GM21360 (cell line): ENCODE measurements at regions not wholly inside any gene's neighbourhood (a gene's known extent, or its start where the extent isn't known, plus 50 kb on each side); places are given as distances from the start of the nearest gene placed in this dataset.

Experiments
- ATAC-seq: cut with Tn5 transposase; IDR thresholded peaks from one replicate; pipeline ENCODE4 v1.9.1; 2021; ENCODE audit warnings: mild to moderate bottlenecking, moderate library complexity; ENCODE audit not compliant: unreplicated experiment

DNA sequence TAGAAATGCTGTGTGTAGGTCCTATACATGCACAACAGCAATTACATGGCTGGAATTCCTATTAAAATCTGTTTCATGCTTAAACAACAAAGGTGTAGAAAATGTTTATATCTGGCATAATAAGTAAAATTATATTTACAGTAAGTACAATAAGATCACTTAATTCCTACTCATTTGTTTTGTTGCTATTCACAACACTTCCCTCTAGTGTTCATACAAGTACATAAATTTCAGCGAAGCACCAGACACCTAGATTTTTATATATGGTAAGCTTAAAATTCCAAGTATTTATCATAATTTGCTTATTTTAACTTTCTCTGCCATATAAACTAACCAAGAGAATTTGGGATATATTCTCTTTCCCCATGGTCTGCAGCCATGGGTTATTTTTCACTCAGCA is 51.8 kb upstream of the ANK3 start:
- no peak for ATAC-seq

DNA sequence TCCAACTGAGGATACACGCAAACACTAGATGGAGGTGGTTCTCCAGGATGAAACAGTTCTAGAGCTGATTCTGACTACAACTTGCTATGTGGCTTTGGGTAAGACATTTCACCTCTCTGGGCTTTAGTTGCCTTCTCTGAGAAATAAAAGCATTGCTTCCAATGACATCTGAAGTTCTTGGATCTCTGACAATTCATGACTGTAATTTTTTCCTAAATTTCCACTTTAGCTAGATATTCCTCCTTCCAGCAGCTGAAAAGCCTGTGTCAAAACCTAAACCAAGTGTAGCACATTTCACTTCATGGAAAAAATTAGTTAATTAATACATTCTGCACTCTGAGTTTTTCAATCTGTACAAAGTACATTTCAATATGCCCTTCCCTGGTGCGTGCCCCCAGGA is 50.0 kb upstream of the ANK3 start:
- no peak for ATAC-seq
